ENCODE measurements at regions not wholly inside any gene's neighbourhood (a gene's known extent, or its start where the extent isn't known, plus 50 kb on each side); places are given as distances from the start of the nearest gene placed in this dataset.

DNA sequence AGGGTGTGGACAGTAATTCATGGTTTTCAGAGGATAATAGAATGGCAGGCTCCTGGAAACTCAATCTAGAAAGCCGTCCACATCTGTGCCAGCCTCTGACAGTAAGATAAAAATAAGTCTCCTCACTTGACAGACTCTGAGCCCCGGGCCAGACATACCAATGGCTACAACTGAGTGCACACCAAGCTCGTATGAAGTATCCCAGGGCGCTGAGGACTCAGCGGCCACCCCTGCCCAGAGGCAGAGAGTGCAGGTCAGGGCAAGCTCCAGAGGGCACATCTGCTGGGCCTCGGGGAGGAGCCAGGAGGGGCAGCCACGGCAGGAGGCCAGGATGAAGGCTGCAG, 262.8 kb upstream of the TCERG1L start:
- peaks cover 10% of the 10 kb centered on the region for H3K27me3 Mint-ChIP-seq (ENCODE audit: unreplicated experiment)
- CTCF ChIA-PET = no interaction called here
- no peak for DNase-seq
- TF ChIP-seq, protein P1, sequence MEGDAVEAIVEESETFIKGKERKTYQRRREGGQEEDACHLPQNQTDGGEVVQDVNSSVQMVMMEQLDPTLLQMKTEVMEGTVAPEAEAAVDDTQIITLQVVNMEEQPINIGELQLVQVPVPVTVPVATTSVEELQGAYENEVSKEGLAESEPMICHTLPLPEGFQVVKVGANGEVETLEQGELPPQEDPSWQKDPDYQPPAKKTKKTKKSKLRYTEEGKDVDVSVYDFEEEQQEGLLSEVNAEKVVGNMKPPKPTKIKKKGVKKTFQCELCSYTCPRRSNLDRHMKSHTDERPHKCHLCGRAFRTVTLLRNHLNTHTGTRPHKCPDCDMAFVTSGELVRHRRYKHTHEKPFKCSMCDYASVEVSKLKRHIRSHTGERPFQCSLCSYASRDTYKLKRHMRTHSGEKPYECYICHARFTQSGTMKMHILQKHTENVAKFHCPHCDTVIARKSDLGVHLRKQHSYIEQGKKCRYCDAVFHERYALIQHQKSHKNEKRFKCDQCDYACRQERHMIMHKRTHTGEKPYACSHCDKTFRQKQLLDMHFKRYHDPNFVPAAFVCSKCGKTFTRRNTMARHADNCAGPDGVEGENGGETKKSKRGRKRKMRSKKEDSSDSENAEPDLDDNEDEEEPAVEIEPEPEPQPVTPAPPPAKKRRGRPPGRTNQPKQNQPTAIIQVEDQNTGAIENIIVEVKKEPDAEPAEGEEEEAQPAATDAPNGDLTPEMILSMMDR (IDR thresholded peaks at IDR 0.05; ENCODE audit: unreplicated experiment) = no peak
- BruUV-seq (replicated peaks) = no TSS peak
- H3K36me3 Mint-ChIP-seq (ENCODE audit: insufficient read depth, unreplicated experiment) = no peaks in the 10 kb centered on the region
- no peaks in the 10 kb centered on the region for H3K9me3 Mint-ChIP-seq (ENCODE audit: low read depth, unreplicated experiment)
- no peak overlapping the region for H3K27ac Mint-ChIP-seq (ENCODE audit: unreplicated experiment)
- intact Hi-C loops (cut with micrococcal nuclease; ENCODE audit: unreplicated experiment) = no loop called here
- H3K4me1 Mint-ChIP-seq (ENCODE audit: low read depth, unreplicated experiment) = no peaks in the 10 kb centered on the region
- H3K4me3 Mint-ChIP-seq (ENCODE audit: low read depth, unreplicated experiment) = no peak overlapping the region

GRCh38 chr10:131574707-131575430, 263.3 kb upstream of the TCERG1L start:
- Mint-ChIP-seq H3K4me3 (ENCODE audit: low read depth, unreplicated experiment) (no peak overlapping the region), H3K27ac (ENCODE audit: unreplicated experiment) (no peak overlapping the region), H3K27me3 (ENCODE audit: unreplicated experiment) (peaks cover 10% of the 10 kb centered on the region), H3K4me1 (ENCODE audit: low read depth, unreplicated experiment) (no peaks in the 10 kb centered on the region), H3K9me3 (ENCODE audit: low read depth, unreplicated experiment) (no peaks in the 10 kb centered on the region), H3K36me3 (ENCODE audit: insufficient read depth, unreplicated experiment) (no peaks in the 10 kb centered on the region)
- no peak for DNase-seq
- TF ChIP-seq, protein P1 (IDR thresholded peaks at IDR 0.05; ENCODE audit: unreplicated experiment) = no peak
- CTCF ChIA-PET = no interaction called here
- BruUV-seq (replicated peaks) = no TSS peak
- intact Hi-C loops (cut with micrococcal nuclease; ENCODE audit: unreplicated experiment) = no loop called here

GRCh38 chr10:131575877-131576276, 264.4 kb upstream of the TCERG1L start:
- Mint-ChIP-seq H3K27ac (ENCODE audit: unreplicated experiment) (no peak overlapping the region), H3K4me3 (ENCODE audit: low read depth, unreplicated experiment) (no peak overlapping the region), H3K4me1 (ENCODE audit: low read depth, unreplicated experiment) (no peaks in the 10 kb centered on the region), H3K36me3 (ENCODE audit: insufficient read depth, unreplicated experiment) (no peaks in the 10 kb centered on the region), H3K9me3 (ENCODE audit: low read depth, unreplicated experiment) (no peaks in the 10 kb centered on the region), H3K27me3 (ENCODE audit: unreplicated experiment) (peaks cover 10% of the 10 kb centered on the region)
- no peak for DNase-seq
- BruUV-seq (replicated peaks) = no TSS peak
- CTCF ChIA-PET = no interaction called here
- TF ChIP-seq, protein P1 (IDR thresholded peaks at IDR 0.05; ENCODE audit: unreplicated experiment) = no peak
- intact Hi-C loops (cut with micrococcal nuclease; ENCODE audit: unreplicated experiment) = no loop called here

- intact Hi-C loops (cut with micrococcal nuclease; ENCODE audit: unreplicated experiment) = no loop called here
- Mint-ChIP-seq H3K36me3 (ENCODE audit: insufficient read depth, unreplicated experiment) (no peaks in the 10 kb centered on the region), H3K27ac (ENCODE audit: unreplicated experiment) (no peak overlapping the region), H3K4me3 (ENCODE audit: low read depth, unreplicated experiment) (no peak overlapping the region), H3K9me3 (ENCODE audit: low read depth, unreplicated experiment) (no peaks in the 10 kb centered on the region), H3K4me1 (ENCODE audit: low read depth, unreplicated experiment) (no peaks in the 10 kb centered on the region), H3K27me3 (ENCODE audit: unreplicated experiment) (peaks cover 3% of the 10 kb centered on the region)
- DNase-seq = no peak
- BruUV-seq (replicated peaks) = no TSS peak
- TF ChIP-seq, protein P1 (IDR thresholded peaks at IDR 0.05; ENCODE audit: unreplicated experiment) = no peak
- CTCF ChIA-PET = no interaction called here
These were observed 265.0 kb upstream of the TCERG1L start for GRCh38 chr10:131576341-131577177.

All from Calu3 (cell line).